Right lung (tissue), 2 donors: ENCODE measurements at regions not wholly inside any gene's neighbourhood (a gene's known extent, or its start where the extent isn't known, plus 50 kb on each side); places are given as distances from the start of the nearest gene placed in this dataset.
A peak's percentile ranks its signal among the peaks of the same experiment; 100 is the strongest.
"Not testable (repeated sequence)": the region's sequence is repeated elsewhere in the genome, so short reads cannot be mapped to it uniquely, and the experiment has no call there.

Source experiments
- DNase-seq, 2 donors: peaks; one replicate each; pipeline ENCODE4 v3.0.0-alpha.2; 2013

GRCh38 chr1:184888505-184888904 is 85.8 kb downstream of the NIBAN1 start:
- no peak for DNase-seq

GRCh38 chr1:184882957-184883815 is 91.1 kb downstream of the NIBAN1 start:
- DNase-seq, result no peak

GRCh38 chr1:184881941-184882913 is 92.1 kb downstream of the NIBAN1 start:
- no peak for DNase-seq

GRCh38 chr1:184879876-184880557 is 94.3 kb downstream of the NIBAN1 start:
- no peak for DNase-seq

GRCh38 chr1:184878602-184879001 is 95.7 kb downstream of the NIBAN1 start:
- DNase-seq, result no peak

- DNase-seq, result peak; percentile 17 to 28
Observed at GRCh38 chr1:184878002-184878401, 96.3 kb downstream of the NIBAN1 start.

- DNase-seq, result not testable (repeated sequence)
Observed at GRCh38 chr1:184876015-184876414, 98.3 kb downstream of the NIBAN1 start.

GRCh38 chr1:184875218-184875617 is 99.1 kb downstream of the NIBAN1 start:
- DNase-seq, result no peak

- DNase-seq, result no peak
Observed at GRCh38 chr1:184870319-184870718, 104.0 kb downstream of the NIBAN1 start.

- no peak for DNase-seq
Observed at GRCh38 chr1:184867866-184868689, 106.2 kb downstream of the NIBAN1 start.

- DNase-seq, result no peak
Observed at GRCh38 chr1:184866991-184867788, 107.1 kb downstream of the NIBAN1 start.

GRCh38 chr1:184866586-184866985 is 107.7 kb downstream of the NIBAN1 start:
- DNase-seq, result no peak

GRCh38 chr1:184865831-184866230 is 108.5 kb downstream of the NIBAN1 start:
- no peak for DNase-seq

- DNase-seq, result no peak
Observed at GRCh38 chr1:184861755-184862336, 107.2 kb upstream of the EDEM3 start.

GRCh38 chr1:184860985-184861754 is 106.5 kb upstream of the EDEM3 start:
- no peak for DNase-seq

GRCh38 chr1:184860535-184860934 is 105.9 kb upstream of the EDEM3 start:
- no peak for DNase-seq

GRCh38 chr1:184859381-184860105 is 104.9 kb upstream of the EDEM3 start:
- DNase-seq, result no peak

GRCh38 chr1:184858288-184858687 is 103.6 kb upstream of the EDEM3 start:
- DNase-seq, result no peak
